ENCODE measurements at regions not wholly inside any gene's neighbourhood (a gene's known extent, or its start where the extent isn't known, plus 50 kb on each side); places are given as distances from the start of the nearest gene placed in this dataset.

GRCh38 chr17:71521724-71522123 lies 599.1 kb upstream of the SOX9 start:
- H3K23me2 ChIP-seq (ENCODE audit: low read depth, low read length) = no peaks in the 10 kb centered on the region
- no peaks in the 10 kb centered on the region; a peak in 1 of 4 replicates for H3K9me3 ChIP-seq (ENCODE audit: insufficient read depth in 2 of 2, low read depth in 1 of 2, low read length in 1 of 2)
- POLR2A ChIA-PET (ENCODE audit: partially characterized antibody) = no interaction called here
- DNase-seq (ENCODE audit: low read depth in 1 of 2, low spot score in 2 of 2) (no peak), FAIRE-seq (no peak)
- H2AFZ ChIP-seq (ENCODE audit: low read length) = no peak overlapping the region
- H2BK20ac ChIP-seq (ENCODE audit: low read length) = no peak overlapping the region
- H4K91ac ChIP-seq (replicated peaks; ENCODE audit: insufficient read length, low read length) = no peak overlapping the region
- H2BK12ac ChIP-seq (ENCODE audit: low read depth, low read length) = no peak overlapping the region
- no peaks in the 10 kb centered on the region for H4K20me1 ChIP-seq (replicated peaks in 1 of 2; ENCODE audit: control insufficient read depth in 1 of 2, insufficient read depth in 2 of 2, low read length in 2 of 2)
- no peak overlapping the region for H3K23ac ChIP-seq (ENCODE audit: insufficient read length)
- H3K56ac ChIP-seq (replicated peaks; ENCODE audit: insufficient read length, low read depth, low read length) = no peak overlapping the region
- no peak overlapping the region for H3K4ac ChIP-seq (replicated peaks; ENCODE audit: insufficient read length, low read depth, low read length)
- H3K27ac ChIP-seq (ENCODE audit: low read depth, low read length) = no peak overlapping the region
- no peak overlapping the region for H3K4me2 ChIP-seq (ENCODE audit: insufficient read depth in 1 of 2, low read depth in 2 of 2, low read length in 2 of 2)
- no peak overlapping the region for H3K9ac ChIP-seq (replicated peaks in 1 of 4; ENCODE audit: extremely low read depth in 1 of 4, low read depth in 3 of 4, low read length in 3 of 4)
- H4K8ac ChIP-seq (ENCODE audit: extremely low read depth, insufficient read depth, low read length) = no peak overlapping the region
- H3K27me3 ChIP-seq (replicated peaks in 1 of 4; ENCODE audit: control insufficient read depth in 3 of 4, extremely low read depth in 1 of 4, insufficient read depth in 3 of 4, low read length in 3 of 4) = no peaks in the 10 kb centered on the region
- no peaks in the 10 kb centered on the region for H3K4me1 ChIP-seq (replicated peaks in 1 of 4; ENCODE audit: control insufficient read depth in 3 of 4, insufficient read depth in 4 of 4, low read length in 3 of 4)
- no peak overlapping the region for H3K18ac ChIP-seq (ENCODE audit: extremely low read depth, low read length)
- no peak overlapping the region for H2AK5ac ChIP-seq (ENCODE audit: low read depth, low read length)
- no peak overlapping the region for H4K5ac ChIP-seq (ENCODE audit: insufficient read length, low read depth, low read length)
- WGBS, 2 experiments (ENCODE audit: extremely low coverage in 1 of 2, insufficient coverage in 1 of 2, insufficient read length in 1 of 2, insufficient replicate concordance in 2 of 2, low coverage in 1 of 2, low lambda C conversion rate in 2 of 2, missing lambda C conversion rate in 1 of 2) = 93% methylated on average over 2 of the region's 2 CpGs; no CpG with 5 or more reads in 1 of the 2 experiments
- H3K14ac ChIP-seq (ENCODE audit: insufficient read length) = no peak overlapping the region
- no peaks in the 10 kb centered on the region for H3K79me2 ChIP-seq (ENCODE audit: control insufficient read depth in 1 of 2, insufficient read depth in 2 of 2, low read length in 2 of 2)
- no peak overlapping the region for H2BK120ac ChIP-seq (replicated peaks; ENCODE audit: low read depth, low read length)
- no peak overlapping the region for H2BK15ac ChIP-seq (ENCODE audit: low read length)
- no peaks in the 10 kb centered on the region for H3K79me1 ChIP-seq (ENCODE audit: low read depth, low read length)
- CTCF ChIA-PET (ENCODE audit: partially characterized antibody) = no interaction called here
- no peak overlapping the region for H3K4me3 ChIP-seq (ENCODE audit: extremely low read depth in 1 of 4, insufficient read depth in 2 of 4, low read depth in 3 of 4, low read length in 4 of 4)
- no peak overlapping the region for H2BK5ac ChIP-seq (ENCODE audit: low read depth, low read length)
- H3K36me3 ChIP-seq (ENCODE audit: control insufficient read depth in 2 of 4, insufficient read depth in 4 of 4, low read length in 3 of 4) = no peaks in the 10 kb centered on the region
- TF ChIP-seq MAFK (IDR thresholded peaks at IDR 0.05; ENCODE audit: low read depth, low read length) (no peak), FOSL1 (IDR thresholded peaks at IDR 0.05; ENCODE audit: insufficient read depth, low read depth, low read length) (no peak)
- TF ChIP-seq, protein P1, sequence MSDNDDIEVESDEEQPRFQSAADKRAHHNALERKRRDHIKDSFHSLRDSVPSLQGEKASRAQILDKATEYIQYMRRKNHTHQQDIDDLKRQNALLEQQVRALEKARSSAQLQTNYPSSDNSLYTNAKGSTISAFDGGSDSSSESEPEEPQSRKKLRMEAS (IDR thresholded peaks at IDR 0.05) = no peak
